ENCODE measurements at regions not wholly inside any gene's neighbourhood (a gene's known extent, or its start where the extent isn't known, plus 50 kb on each side); places are given as distances from the start of the nearest gene placed in this dataset.
"Not testable (repeated sequence)": the region's sequence is repeated elsewhere in the genome, so short reads cannot be mapped to it uniquely, and the experiment has no call there.

GRCh38 chr18:59848002-59848401, 51.8 kb upstream of the PMAIP1 start:
- no peak for TF ChIP-seq CTCF (IDR thresholded peaks at IDR 0.05)
- no peak for TF ChIP-seq POLR2A (IDR thresholded peaks at IDR 0.05)
- intact Hi-C loops (cut with DNase I; ENCODE audit: low total_unique reads), result no loop called here
- no peak for DNase-seq (ENCODE audit: low spot score in 2 of 2)
- 64 to 70% methylated on average over 4 of the region's 4 CpGs for WGBS, 2 donors
- no peak overlapping the region for H3K4me3 ChIP-seq (ENCODE audit: low read depth, poor library complexity, severe bottlenecking)

DNA sequence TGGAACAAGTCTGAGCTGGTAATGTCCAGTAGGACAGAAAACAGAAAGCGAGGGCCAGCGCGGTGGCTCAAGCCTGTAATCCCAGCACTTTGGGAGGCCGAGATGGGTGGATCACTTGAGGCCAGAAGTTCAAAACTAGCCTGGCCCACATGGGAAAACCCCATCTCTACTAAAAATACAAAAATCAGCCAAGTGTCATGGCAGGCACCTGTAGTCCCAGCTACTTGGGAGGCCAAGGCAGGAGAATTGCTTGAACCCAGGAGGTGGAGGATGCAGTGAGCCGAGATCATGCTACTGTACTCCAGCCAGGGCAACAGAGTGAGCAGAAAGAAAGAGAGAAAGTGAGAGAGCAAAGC, 52.3 kb upstream of the PMAIP1 start:
- DNase-seq (ENCODE audit: low spot score in 2 of 2); H3K4me3 ChIP-seq (ENCODE audit: low read depth, poor library complexity, severe bottlenecking); intact Hi-C loops (cut with DNase I; ENCODE audit: low total_unique reads): not testable (repeated sequence)
- 79 to 84% methylated on average over 5 of the region's 5 CpGs for WGBS, 2 donors

DNA sequence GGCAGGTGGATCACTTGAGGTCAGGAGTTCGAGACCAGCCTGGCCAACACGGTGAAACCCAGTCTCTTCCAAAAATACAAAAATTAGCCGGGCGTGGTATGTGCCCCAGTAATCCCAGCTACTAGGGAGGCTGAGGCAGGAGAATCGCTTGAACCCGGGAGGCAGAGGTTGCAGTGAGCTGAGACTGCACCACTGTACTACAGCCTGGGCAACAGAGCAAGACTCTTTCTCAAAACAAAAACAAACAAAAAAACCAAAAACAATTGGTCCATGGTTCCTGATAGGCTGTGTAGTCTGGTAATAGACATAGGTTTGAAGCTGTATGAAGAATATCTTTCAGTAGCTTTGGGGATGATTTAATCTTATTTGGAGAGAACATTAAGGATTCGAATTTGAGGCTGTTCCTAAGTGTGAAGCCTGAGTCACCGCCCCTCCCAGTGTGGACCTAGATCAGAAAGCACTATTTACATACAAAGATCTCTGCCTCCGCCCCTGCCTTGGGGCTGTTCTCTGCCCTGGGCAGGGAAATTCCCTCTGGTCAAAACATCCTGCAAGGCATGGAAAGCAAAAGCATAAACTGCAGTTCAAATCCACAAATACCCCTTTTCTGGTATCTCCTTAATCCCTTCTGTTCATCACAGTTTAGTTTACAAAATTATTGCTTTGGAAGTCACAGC, 52.8 kb upstream of the PMAIP1 start:
- no peak overlapping the region for H3K4me3 ChIP-seq (ENCODE audit: low read depth, poor library complexity, severe bottlenecking)
- no peak for TF ChIP-seq POLR2A (IDR thresholded peaks at IDR 0.05)
- TF ChIP-seq CTCF (IDR thresholded peaks at IDR 0.05), result no peak
- no peak for DNase-seq (ENCODE audit: low spot score in 2 of 2)
- intact Hi-C loops (cut with DNase I; ENCODE audit: low total_unique reads), result no loop called here
- WGBS, 2 donors, result 68 to 74% methylated on average over 9 of the region's 9 CpGs

DNA sequence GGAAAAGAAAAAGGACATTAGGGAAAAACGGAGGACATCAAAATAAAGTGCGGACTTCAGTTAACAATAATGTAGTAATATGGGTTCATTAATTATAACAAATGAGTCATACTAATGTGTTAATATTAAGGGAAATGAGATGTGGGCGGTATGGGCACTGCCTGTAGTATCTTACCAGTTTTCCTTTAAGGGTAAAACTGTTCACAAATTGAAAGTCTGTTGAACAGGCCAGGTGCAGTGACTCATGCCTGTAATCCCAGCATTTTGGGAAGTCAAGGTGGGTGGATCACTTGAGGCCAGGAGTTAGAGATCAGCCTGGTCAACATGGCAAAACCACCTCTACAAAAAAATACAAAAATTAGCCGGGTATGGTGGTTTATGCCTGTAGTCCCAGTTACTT, 56.8 kb upstream of the PMAIP1 start:
- 72 to 82% methylated on average over 4 of the region's 4 CpGs for WGBS, 2 donors
- DNase-seq (ENCODE audit: low spot score in 2 of 2), result no peak
- H3K4me3 ChIP-seq (ENCODE audit: low read depth, poor library complexity, severe bottlenecking), result no peak overlapping the region
- intact Hi-C loops (cut with DNase I; ENCODE audit: low total_unique reads), result no loop called here
- no peak for TF ChIP-seq POLR2A (IDR thresholded peaks at IDR 0.05)
- no peak for TF ChIP-seq CTCF (IDR thresholded peaks at IDR 0.05)

GRCh38 chr18:59839931-59840685, 59.7 kb upstream of the PMAIP1 start:
- no peak overlapping the region for H3K4me3 ChIP-seq (ENCODE audit: low read depth, poor library complexity, severe bottlenecking)
- intact Hi-C loops (cut with DNase I; ENCODE audit: low total_unique reads), result loop anchor here (10.0 kb wide), 1 partner anchor 715 kb away; no protein-coding TSS in a partner anchor
- TF ChIP-seq CTCF (IDR thresholded peaks at IDR 0.05), result no peak
- TF ChIP-seq POLR2A (IDR thresholded peaks at IDR 0.05), result no peak
- DNase-seq (ENCODE audit: low spot score in 2 of 2), result no peak
- WGBS, 2 donors, result 80 to 81% methylated on average over 5 of the region's 5 CpGs

- DNase-seq (ENCODE audit: low spot score in 2 of 2), result no peak
- no peak overlapping the region for H3K4me3 ChIP-seq (ENCODE audit: low read depth, poor library complexity, severe bottlenecking)
- WGBS, 2 donors, result 95 to 98% methylated on average over 2 of the region's 2 CpGs
- intact Hi-C loops (cut with DNase I; ENCODE audit: low total_unique reads), result loop anchor here (10.0 kb wide), 1 partner anchor 716 kb away; no protein-coding TSS in a partner anchor
- no peak for TF ChIP-seq CTCF (IDR thresholded peaks at IDR 0.05)
- no peak for TF ChIP-seq POLR2A (IDR thresholded peaks at IDR 0.05)
Measured at GRCh38 chr18:59839246-59839645, 60.5 kb upstream of the PMAIP1 start.

All from lower leg skin (tissue), 4 donors.